Right lobe of liver (tissue), 4 donors: ENCODE measurements at regions not wholly inside any gene's neighbourhood (a gene's known extent, or its start where the extent isn't known, plus 50 kb on each side); places are given as distances from the start of the nearest gene placed in this dataset.

Experiments used
- POLR2A ChIP-seq: fragments of 450-650 bp; IDR thresholded peaks from one replicate; pipeline ENCODE4 v1.6.1; 2017; ENCODE audit warnings: antibody characterized with exemption, mild to moderate bottlenecking
- TF ChIP-seq, protein P1 (sequence below), 4 donors: fragments of 200-600 bp in 3 of 4; fragments of 450-650 bp in 1 of 4; IDR thresholded peaks; one replicate each; pipeline versions ENCODE4 v1.5.1 to v1.8.0; 2016 to 2022; ENCODE audit warnings: antibody characterized with exemption in 4 of 4, mild to moderate bottlenecking in 2 of 4
- donor health status: DM: no; HTN: no; CAD: no.
- donor health status: DM: no; HTN: no; CAD: no.
- donor health status: DM: no; HTN: yes; CAD: no.

DNA sequence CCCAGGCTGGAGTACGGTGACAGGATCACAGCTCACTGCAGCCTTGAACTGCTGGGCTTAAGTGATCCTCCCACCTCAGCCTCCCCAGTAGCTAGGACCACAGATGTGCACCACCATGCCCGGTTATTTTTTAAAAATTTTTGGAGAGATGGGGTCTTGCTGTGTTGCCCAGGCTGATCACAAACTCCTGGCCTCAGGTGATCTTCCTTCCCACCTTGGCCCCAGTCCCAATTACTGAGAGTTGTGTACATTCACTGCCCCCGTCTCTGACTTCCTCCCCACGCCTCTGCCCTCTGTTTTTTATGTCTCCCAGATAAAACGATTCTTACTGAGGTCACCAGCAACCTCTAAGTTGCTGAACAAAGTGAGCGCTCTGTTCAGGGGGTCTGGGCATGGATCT, 87.7 kb downstream of the LINGO1 start:
- TF ChIP-seq, protein P1, sequence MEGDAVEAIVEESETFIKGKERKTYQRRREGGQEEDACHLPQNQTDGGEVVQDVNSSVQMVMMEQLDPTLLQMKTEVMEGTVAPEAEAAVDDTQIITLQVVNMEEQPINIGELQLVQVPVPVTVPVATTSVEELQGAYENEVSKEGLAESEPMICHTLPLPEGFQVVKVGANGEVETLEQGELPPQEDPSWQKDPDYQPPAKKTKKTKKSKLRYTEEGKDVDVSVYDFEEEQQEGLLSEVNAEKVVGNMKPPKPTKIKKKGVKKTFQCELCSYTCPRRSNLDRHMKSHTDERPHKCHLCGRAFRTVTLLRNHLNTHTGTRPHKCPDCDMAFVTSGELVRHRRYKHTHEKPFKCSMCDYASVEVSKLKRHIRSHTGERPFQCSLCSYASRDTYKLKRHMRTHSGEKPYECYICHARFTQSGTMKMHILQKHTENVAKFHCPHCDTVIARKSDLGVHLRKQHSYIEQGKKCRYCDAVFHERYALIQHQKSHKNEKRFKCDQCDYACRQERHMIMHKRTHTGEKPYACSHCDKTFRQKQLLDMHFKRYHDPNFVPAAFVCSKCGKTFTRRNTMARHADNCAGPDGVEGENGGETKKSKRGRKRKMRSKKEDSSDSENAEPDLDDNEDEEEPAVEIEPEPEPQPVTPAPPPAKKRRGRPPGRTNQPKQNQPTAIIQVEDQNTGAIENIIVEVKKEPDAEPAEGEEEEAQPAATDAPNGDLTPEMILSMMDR (IDR thresholded peaks at IDR 0.05): no peak
- no peak for TF ChIP-seq POLR2A
